GM21447 (cell line): ENCODE measurements at regions not wholly inside any gene's neighbourhood (a gene's known extent, or its start where the extent isn't known, plus 50 kb on each side); places are given as distances from the start of the nearest gene placed in this dataset.
"Not testable (repeated sequence)": the region's sequence is repeated elsewhere in the genome, so short reads cannot be mapped to it uniquely, and the experiment has no call there.

Experiments
- ATAC-seq: cut with Tn5 transposase; IDR thresholded peaks from one replicate; pipeline ENCODE4 v1.9.1; 2021; ENCODE audit not compliant: unreplicated experiment

GRCh38 chr1:192418552-192419285 lies 101.9 kb downstream of the RGS21 start:
- ATAC-seq, result no peak

GRCh38 chr1:192430644-192431043 lies 113.9 kb downstream of the RGS21 start:
- ATAC-seq, result no peak

GRCh38 chr1:192435704-192436103 lies 118.9 kb downstream of the RGS21 start:
- no peak for ATAC-seq

GRCh38 chr1:192436441-192437078 lies 119.8 kb downstream of the RGS21 start:
- ATAC-seq, result no peak

- no peak for ATAC-seq
These were observed 121.9 kb downstream of the RGS21 start for GRCh38 chr1:192438737-192439136.

- no peak for ATAC-seq
These were observed 122.7 kb downstream of the RGS21 start for GRCh38 chr1:192439373-192440025.

GRCh38 chr1:192441492-192441891 lies 124.7 kb downstream of the RGS21 start:
- no peak for ATAC-seq

- ATAC-seq, result no peak
These were observed 125.9 kb downstream of the RGS21 start for GRCh38 chr1:192442736-192443135.

- ATAC-seq, result no peak
These were observed 126.8 kb downstream of the RGS21 start for GRCh38 chr1:192443616-192444015.

GRCh38 chr1:192445241-192445640 lies 128.4 kb downstream of the RGS21 start:
- ATAC-seq, result no peak

GRCh38 chr1:192445839-192446489 lies 129.2 kb downstream of the RGS21 start:
- no peak for ATAC-seq

GRCh38 chr1:192448026-192448578 lies 127.5 kb upstream of the RGS1 start:
- ATAC-seq, result no peak

GRCh38 chr1:192453360-192453992 lies 122.1 kb upstream of the RGS1 start:
- ATAC-seq, result no peak

GRCh38 chr1:192459467-192459866 lies 116.1 kb upstream of the RGS1 start:
- no peak for ATAC-seq

GRCh38 chr1:192461684-192462083 lies 113.9 kb upstream of the RGS1 start:
- no peak for ATAC-seq

- no peak for ATAC-seq
These were observed 113.0 kb upstream of the RGS1 start for GRCh38 chr1:192462616-192463015.

GRCh38 chr1:192463661-192464060 lies 111.9 kb upstream of the RGS1 start:
- ATAC-seq, result no peak

GRCh38 chr1:192465221-192465620 lies 110.4 kb upstream of the RGS1 start:
- not testable (repeated sequence) for ATAC-seq

- ATAC-seq, result no peak
These were observed 101.4 kb upstream of the RGS1 start for GRCh38 chr1:192474080-192474683.

GRCh38 chr1:192475329-192475728 lies 100.2 kb upstream of the RGS1 start:
- no peak for ATAC-seq
